Left ventricle myocardium inferior (tissue), 1 donor: ENCODE measurements at regions not wholly inside any gene's neighbourhood (a gene's known extent, or its start where the extent isn't known, plus 50 kb on each side); places are given as distances from the start of the nearest gene placed in this dataset.
A peak's percentile ranks its signal among the peaks of the same experiment; 100 is the strongest.

Source experiments
- DNase-seq: peaks from one replicate; pipeline ENCODE4 v3.0.0-alpha.2; 2020
- H3K27ac ChIP-seq: fragments of 200-600 bp; replicated peaks from 2 replicates; pipeline ENCODE4 v1.8.0; 2021
- H3K27me3 ChIP-seq: fragments of 200-600 bp; 2 replicates; pipeline ENCODE4 v1.8.0; 2021; ENCODE audit warnings: low read depth
- H3K36me3 ChIP-seq: fragments of 200-600 bp; 2 replicates; pipeline ENCODE4 v1.8.0; 2021
- H3K4me1 ChIP-seq: fragments of 200-600 bp; 2 replicates; pipeline ENCODE4 v1.8.0; 2021
- H3K4me3 ChIP-seq: fragments of 200-600 bp; 2 replicates; pipeline ENCODE4 v1.8.0; 2021; ENCODE audit warnings: mild to moderate bottlenecking, moderate library complexity
- H3K9me3 ChIP-seq: fragments of 200-600 bp; replicated peaks from 2 replicates; pipeline ENCODE4 v1.8.0; 2021
- intact Hi-C: fragments of 100-400 bp; cut with micrococcal nuclease; formaldehyde crosslinking; loops from one replicate; pipeline ENCODE4 v1.11.0; 2022
- TF ChIP-seq, protein P1 (sequence below): fragments of 200-600 bp; IDR thresholded peaks from 2 replicates; pipeline ENCODE4 v1.8.0; 2021; ENCODE audit warnings: antibody characterized with exemption, mild to moderate bottlenecking, borderline replicate concordance
- donor health status: DM: no; HTN: yes; CAD: no; lungs with severe emphysema.

- TF ChIP-seq, protein P1, sequence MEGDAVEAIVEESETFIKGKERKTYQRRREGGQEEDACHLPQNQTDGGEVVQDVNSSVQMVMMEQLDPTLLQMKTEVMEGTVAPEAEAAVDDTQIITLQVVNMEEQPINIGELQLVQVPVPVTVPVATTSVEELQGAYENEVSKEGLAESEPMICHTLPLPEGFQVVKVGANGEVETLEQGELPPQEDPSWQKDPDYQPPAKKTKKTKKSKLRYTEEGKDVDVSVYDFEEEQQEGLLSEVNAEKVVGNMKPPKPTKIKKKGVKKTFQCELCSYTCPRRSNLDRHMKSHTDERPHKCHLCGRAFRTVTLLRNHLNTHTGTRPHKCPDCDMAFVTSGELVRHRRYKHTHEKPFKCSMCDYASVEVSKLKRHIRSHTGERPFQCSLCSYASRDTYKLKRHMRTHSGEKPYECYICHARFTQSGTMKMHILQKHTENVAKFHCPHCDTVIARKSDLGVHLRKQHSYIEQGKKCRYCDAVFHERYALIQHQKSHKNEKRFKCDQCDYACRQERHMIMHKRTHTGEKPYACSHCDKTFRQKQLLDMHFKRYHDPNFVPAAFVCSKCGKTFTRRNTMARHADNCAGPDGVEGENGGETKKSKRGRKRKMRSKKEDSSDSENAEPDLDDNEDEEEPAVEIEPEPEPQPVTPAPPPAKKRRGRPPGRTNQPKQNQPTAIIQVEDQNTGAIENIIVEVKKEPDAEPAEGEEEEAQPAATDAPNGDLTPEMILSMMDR: no peak
- no peaks in the 10 kb centered on the region for H3K36me3 ChIP-seq
These were observed 90.5 kb upstream of the WDR1 start for GRCh38 chr4:10207116-10207515.

GRCh38 chr4:10205223-10205622 lies 88.6 kb upstream of the WDR1 start:
- H3K4me1 ChIP-seq: no peaks in the 10 kb centered on the region
- no peak overlapping the region for H3K4me3 ChIP-seq
- no peak for DNase-seq
- intact Hi-C loops: no loop called here
- H3K9me3 ChIP-seq: no peaks in the 10 kb centered on the region
- H3K27me3 ChIP-seq: no peaks in the 10 kb centered on the region
- H3K36me3 ChIP-seq: no peaks in the 10 kb centered on the region
- H3K27ac ChIP-seq: no peak overlapping the region
- TF ChIP-seq, protein P1: no peak

More at GRCh38 chr4:10207116-10207515, 90.5 kb upstream of the WDR1 start:
- Histone ChIP-seq H3K9me3 (no peaks in the 10 kb centered on the region), H3K27ac (no peak overlapping the region), H3K4me1 (no peaks in the 10 kb centered on the region), H3K27me3 (no peaks in the 10 kb centered on the region), H3K4me3 (no peak overlapping the region)
- intact Hi-C loops: no loop called here
- no peak for DNase-seq

GRCh38 chr4:10204401-10205058 lies 87.9 kb upstream of the WDR1 start:
- Histone ChIP-seq H3K27ac (no peak overlapping the region), H3K27me3 (no peaks in the 10 kb centered on the region), H3K4me3 (no peak overlapping the region), H3K9me3 (no peaks in the 10 kb centered on the region), H3K36me3 (no peaks in the 10 kb centered on the region), H3K4me1 (no peaks in the 10 kb centered on the region)
- intact Hi-C loops: no loop called here
- DNase-seq: peak; percentile 27
- TF ChIP-seq, protein P1: no peak

DNA sequence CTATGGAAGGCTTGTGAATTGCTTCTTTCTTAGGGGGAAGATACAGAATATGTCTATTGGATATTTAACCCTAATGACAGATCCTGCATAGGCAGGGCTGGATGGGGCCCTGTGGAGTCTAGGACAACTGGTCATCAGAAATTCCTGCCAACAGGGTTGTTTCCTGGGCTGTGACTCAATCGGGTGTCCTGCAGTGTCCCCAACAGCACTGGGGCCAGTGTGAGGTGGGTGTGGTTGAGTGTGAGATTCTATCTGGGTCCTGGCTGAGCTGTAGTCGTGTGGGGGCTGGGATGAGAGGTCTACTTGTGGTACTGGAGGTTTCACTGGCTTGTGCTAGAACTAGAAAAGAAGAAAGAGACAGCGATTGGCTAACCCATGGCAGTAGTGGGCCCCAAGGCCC lies 87.3 kb upstream of the WDR1 start:
- H3K9me3 ChIP-seq: no peaks in the 10 kb centered on the region
- H3K4me3 ChIP-seq: no peak overlapping the region
- no peaks in the 10 kb centered on the region for H3K4me1 ChIP-seq
- DNase-seq: no peak
- H3K27me3 ChIP-seq: no peaks in the 10 kb centered on the region
- H3K27ac ChIP-seq: no peak overlapping the region
- TF ChIP-seq, protein P1: no peak
- intact Hi-C loops: no loop called here
- H3K36me3 ChIP-seq: no peaks in the 10 kb centered on the region

GRCh38 chr4:10201381-10202223 lies 85.0 kb upstream of the WDR1 start:
- intact Hi-C loops: no loop called here
- Histone ChIP-seq H3K27ac (no peak overlapping the region), H3K9me3 (no peaks in the 10 kb centered on the region), H3K27me3 (no peaks in the 10 kb centered on the region), H3K4me3 (no peak overlapping the region), H3K36me3 (no peaks in the 10 kb centered on the region), H3K4me1 (no peaks in the 10 kb centered on the region)
- DNase-seq: no peak
- TF ChIP-seq, protein P1: no peak
